ENCODE measurements at regions not wholly inside any gene's neighbourhood (a gene's known extent, or its start where the extent isn't known, plus 50 kb on each side); places are given as distances from the start of the nearest gene placed in this dataset.

- no peak overlapping the region for H3K4me3 ChIP-seq
- H3K27ac ChIP-seq (replicated peaks): no peak overlapping the region
- H3K36me3 ChIP-seq: no peaks in the 10 kb centered on the region
- H3K27me3 ChIP-seq (ENCODE audit: low read depth): no peaks in the 10 kb centered on the region
- intact Hi-C loops (cut with micrococcal nuclease): no loop called here
- no peak for DNase-seq
- no peaks in the 10 kb centered on the region for H3K4me1 ChIP-seq
- no peaks in the 10 kb centered on the region for H3K9me3 ChIP-seq (replicated peaks)
- no peak for TF ChIP-seq CTCF (IDR thresholded peaks at IDR 0.05; ENCODE audit: borderline replicate concordance)
These were observed 72.6 kb upstream of the STEAP1 start for GRCh38 chr7:90081621-90082020.

GRCh38 chr7:90092506-90092905 lies 61.8 kb upstream of the STEAP1 start:
- H3K27me3 ChIP-seq (ENCODE audit: low read depth): no peaks in the 10 kb centered on the region

DNA sequence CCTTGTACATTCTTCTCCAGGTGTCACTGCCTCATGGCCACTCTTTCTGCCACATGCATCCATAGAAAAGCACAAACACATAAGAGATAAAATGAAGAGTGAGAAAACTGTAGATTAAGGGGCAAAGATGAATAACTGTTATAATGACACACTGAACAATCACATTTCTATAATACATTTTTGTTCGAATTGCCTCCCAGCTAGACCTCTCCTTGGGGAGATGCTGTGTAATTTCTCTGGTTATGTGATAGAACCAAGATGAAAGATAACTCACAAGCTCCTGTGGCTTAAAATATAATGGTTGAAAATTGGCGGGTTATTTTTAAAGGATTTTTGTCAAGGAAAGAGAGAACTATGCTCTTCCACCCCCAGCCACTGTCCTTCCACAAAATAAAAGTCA lies 60.2 kb upstream of the STEAP1 start:
- H3K4me3 ChIP-seq: no peak overlapping the region
- H3K4me1 ChIP-seq: no peaks in the 10 kb centered on the region
- H3K27me3 ChIP-seq (ENCODE audit: low read depth): no peaks in the 10 kb centered on the region
- no peak for DNase-seq
- H3K9me3 ChIP-seq (replicated peaks): peaks cover 9% of the 10 kb centered on the region
- intact Hi-C loops (cut with micrococcal nuclease): no loop called here
- no peaks in the 10 kb centered on the region for H3K36me3 ChIP-seq
- TF ChIP-seq CTCF (IDR thresholded peaks at IDR 0.05; ENCODE audit: borderline replicate concordance): no peak
- no peak overlapping the region for H3K27ac ChIP-seq (replicated peaks)

More at GRCh38 chr7:90092506-90092905, 61.8 kb upstream of the STEAP1 start:
- H3K27ac ChIP-seq (replicated peaks): no peak overlapping the region
- no peak overlapping the region for H3K4me3 ChIP-seq
- H3K9me3 ChIP-seq (replicated peaks): peaks cover 9% of the 10 kb centered on the region
- no peak for TF ChIP-seq CTCF (IDR thresholded peaks at IDR 0.05; ENCODE audit: borderline replicate concordance)
- no peak for DNase-seq
- intact Hi-C loops (cut with micrococcal nuclease): no loop called here
- no peaks in the 10 kb centered on the region for H3K36me3 ChIP-seq
- H3K4me1 ChIP-seq: no peaks in the 10 kb centered on the region

All from left ventricle myocardium inferior (tissue), 1 donor.